Thoracic aorta (tissue), 2 donors: ENCODE measurements at regions not wholly inside any gene's neighbourhood (a gene's known extent, or its start where the extent isn't known, plus 50 kb on each side); places are given as distances from the start of the nearest gene placed in this dataset.

Experiments used
- ATAC-seq: fragments of 150-250 bp; one replicate; pipeline ENCODE4 v1.8.0; 2017; ENCODE audit warnings: low read depth; ENCODE audit not compliant: insufficient number of reproducible peaks, low FRiP score
- DNase-seq: peaks from one replicate; pipeline ENCODE4 v3.0.0-alpha.2; 2020; ENCODE audit warnings: low spot score
- H3K27ac ChIP-seq, 2 donors: fragments of 200-600 bp; sonication (generic); 1 replicate in 1 of 2; 2 replicates in 1 of 2; pipeline ENCODE4 v1.5.1; 2016; ENCODE audit warnings: mild to moderate bottlenecking in 2 of 2, moderate library complexity in 2 of 2
- H3K27me3 ChIP-seq: fragments of 200-600 bp; sonication (generic); replicated peaks from 2 replicates; pipeline ENCODE4 v1.6.0; 2016; ENCODE audit warnings: mild to moderate bottlenecking; ENCODE audit not compliant: insufficient read depth
- H3K36me3 ChIP-seq: fragments of 200-600 bp; sonication (generic); one replicate; pipeline ENCODE4 v1.5.1; 2016
- H3K4me1 ChIP-seq, 2 donors: fragments of 200-600 bp; sonication (generic); 1 replicate in 1 of 2; 2 replicates in 1 of 2; pipeline versions ENCODE4 v1.5.1 to v1.6.0; 2016; ENCODE audit warnings: low read depth in 2 of 2, mild to moderate bottlenecking in 1 of 2; ENCODE audit not compliant: control insufficient read depth in 1 of 2
- H3K4me3 ChIP-seq: fragments of 200-600 bp; sonication (generic); 2 replicates; pipeline ENCODE4 v1.5.1; 2016; ENCODE audit warnings: mild to moderate bottlenecking
- H3K9me3 ChIP-seq: fragments of 200-600 bp; sonication (generic); 2 replicates; pipeline ENCODE4 v1.5.1; 2016
- CTCF ChIP-seq: fragments of 200-600 bp; sonication (generic); IDR thresholded peaks from one replicate; pipeline ENCODE4 v1.5.1; 2019; ENCODE audit warnings: antibody characterized with exemption

DNA sequence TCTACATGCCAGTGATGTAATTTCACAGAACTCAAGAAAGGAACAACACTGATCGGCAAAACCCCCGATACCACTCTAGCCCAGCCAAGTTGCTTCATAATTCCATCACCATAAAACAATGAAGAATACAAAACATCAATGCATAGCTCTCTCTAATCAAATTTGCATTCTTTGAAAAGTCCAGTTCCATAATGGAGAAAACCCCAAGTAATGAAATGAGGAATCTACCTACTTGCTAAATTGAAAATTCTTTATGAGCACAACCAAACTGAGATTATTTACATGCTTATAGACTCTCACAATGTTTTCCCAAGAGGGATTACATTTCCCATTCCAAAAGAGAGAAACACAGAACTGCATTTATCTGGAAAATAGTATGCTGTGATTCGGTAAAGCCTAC is 186.5 kb downstream of the NR4A2 start:
- Histone ChIP-seq H3K36me3 (no peaks in the 10 kb centered on the region), H3K9me3 (no peaks in the 10 kb centered on the region), H3K4me1 (no peaks in the 10 kb centered on the region), H3K27me3 (no peaks in the 10 kb centered on the region), H3K27ac (no peak overlapping the region), H3K4me3 (no peak overlapping the region)
- no peak for ATAC-seq
- no peak for DNase-seq
- TF ChIP-seq CTCF = no peak

DNA sequence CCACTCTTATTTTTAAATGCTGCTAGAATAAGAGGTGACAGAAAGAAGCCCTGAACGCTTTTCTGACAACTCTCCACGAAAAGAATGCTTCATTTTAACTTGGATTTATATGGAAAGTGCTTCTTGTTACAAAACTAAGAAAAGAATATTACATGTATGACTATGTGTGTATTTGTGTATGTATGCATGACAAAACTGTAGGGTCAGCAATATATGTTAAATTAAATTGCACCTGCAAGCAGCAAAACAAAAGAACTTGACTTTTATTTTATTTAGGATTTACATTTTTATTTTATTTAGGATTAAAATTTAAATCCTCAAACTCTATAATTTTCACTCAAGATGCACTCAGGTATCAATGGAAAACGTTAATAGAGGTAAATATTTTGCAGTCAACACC is 187.1 kb downstream of the NR4A2 start:
- no peak overlapping the region for H3K4me3 ChIP-seq
- no peak overlapping the region for H3K27ac ChIP-seq
- H3K9me3 ChIP-seq = no peaks in the 10 kb centered on the region
- TF ChIP-seq CTCF = no peak
- no peaks in the 10 kb centered on the region for H3K4me1 ChIP-seq
- H3K36me3 ChIP-seq = no peaks in the 10 kb centered on the region
- H3K27me3 ChIP-seq = no peaks in the 10 kb centered on the region
- ATAC-seq (no peak), DNase-seq (no peak)

DNA sequence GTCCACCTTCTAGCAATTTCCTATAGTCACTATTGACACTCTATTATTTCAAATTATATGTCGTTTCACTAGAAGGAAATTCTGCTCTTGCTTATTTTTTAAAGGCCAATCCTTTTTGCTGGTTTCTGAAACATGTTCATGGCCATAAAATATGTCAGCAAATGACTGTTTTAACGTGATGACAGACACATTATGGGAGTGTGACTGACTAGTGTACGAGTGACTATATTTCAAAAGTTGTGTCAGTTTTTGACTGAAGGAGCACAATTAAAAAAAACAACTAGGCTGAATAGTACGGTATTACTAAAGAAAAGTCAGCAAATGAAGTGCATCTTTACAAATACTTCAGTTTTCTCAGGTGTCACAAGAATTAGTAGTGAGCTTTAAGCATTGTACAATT is 196.0 kb downstream of the NR4A2 start:
- ATAC-seq (no peak), DNase-seq (no peak)
- Histone ChIP-seq H3K27ac (no peak overlapping the region), H3K27me3 (no peaks in the 10 kb centered on the region), H3K4me3 (no peak overlapping the region), H3K9me3 (no peaks in the 10 kb centered on the region), H3K36me3 (no peaks in the 10 kb centered on the region), H3K4me1 (no peaks in the 10 kb centered on the region)
- no peak for TF ChIP-seq CTCF

DNA sequence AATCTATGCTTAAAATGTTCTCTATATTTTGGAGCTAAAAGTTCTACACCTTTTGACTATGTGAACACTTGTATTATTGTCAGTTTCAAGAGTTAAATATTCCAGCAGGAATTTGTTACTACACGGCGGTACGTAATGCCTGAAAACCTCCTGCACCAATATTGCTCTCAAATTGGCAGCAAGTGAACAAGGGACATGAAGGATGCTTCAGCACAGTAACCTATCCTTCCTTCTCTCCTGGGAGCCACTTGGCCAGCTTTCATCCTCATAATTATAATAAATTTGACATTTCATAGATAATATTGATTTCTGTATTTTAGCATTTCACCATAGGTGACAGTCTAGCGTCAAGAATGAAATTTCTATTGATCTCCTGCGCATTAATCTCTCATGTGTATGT is 197.6 kb downstream of the NR4A2 start:
- Histone ChIP-seq H3K36me3 (no peaks in the 10 kb centered on the region), H3K4me1 (no peaks in the 10 kb centered on the region), H3K27me3 (no peaks in the 10 kb centered on the region), H3K9me3 (no peaks in the 10 kb centered on the region), H3K27ac (no peak overlapping the region), H3K4me3 (no peak overlapping the region)
- DNase-seq (no peak), ATAC-seq (no peak)
- no peak for TF ChIP-seq CTCF

DNA sequence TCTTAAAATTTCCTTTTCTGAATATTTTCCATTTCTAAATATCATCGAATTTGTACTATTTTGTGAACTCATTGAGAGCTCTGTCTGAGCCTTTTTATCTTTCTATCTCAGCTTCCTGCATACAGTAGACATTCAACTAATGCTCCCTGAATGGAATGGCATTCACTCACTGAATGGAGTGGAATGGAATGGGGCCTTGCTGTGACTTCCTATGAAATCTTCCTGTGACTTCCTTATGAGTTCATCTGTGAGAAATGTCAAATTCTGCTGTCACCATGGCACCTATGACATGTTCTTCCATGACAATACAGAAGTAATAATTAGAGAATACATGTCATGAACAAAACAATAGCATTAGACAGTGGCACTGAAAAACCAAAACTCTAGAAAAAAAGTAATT is 199.6 kb downstream of the NR4A2 start:
- H3K27me3 ChIP-seq = no peaks in the 10 kb centered on the region
- TF ChIP-seq CTCF = no peak
- H3K9me3 ChIP-seq = no peaks in the 10 kb centered on the region
- no peak overlapping the region for H3K4me3 ChIP-seq
- H3K4me1 ChIP-seq = no peaks in the 10 kb centered on the region
- H3K36me3 ChIP-seq = no peaks in the 10 kb centered on the region
- no peak overlapping the region for H3K27ac ChIP-seq
- ATAC-seq = no peak
- DNase-seq = no peak
